ENCODE measurements at regions not wholly inside any gene's neighbourhood (a gene's known extent, or its start where the extent isn't known, plus 50 kb on each side); places are given as distances from the start of the nearest gene placed in this dataset.

- no peak for DNase-seq (ENCODE audit: low spot score)
Measured at GRCh38 chr6:81694855-81695254, 57.6 kb downstream of the TENT5A start.

GRCh38 chr6:81694207-81694606, 58.3 kb downstream of the TENT5A start:
- no peak for DNase-seq (ENCODE audit: low spot score)

- DNase-seq (ENCODE audit: low spot score): no peak
Measured at GRCh38 chr6:81693266-81693665, 59.2 kb downstream of the TENT5A start.

- no peak for DNase-seq (ENCODE audit: low spot score)
Measured at GRCh38 chr6:81690073-81690472, 62.4 kb downstream of the TENT5A start.

- DNase-seq (ENCODE audit: low spot score): no peak
Measured at GRCh38 chr6:81689580-81689979, 62.9 kb downstream of the TENT5A start.

- no peak for DNase-seq (ENCODE audit: low spot score)
Measured at GRCh38 chr6:81683912-81684311, 68.6 kb downstream of the TENT5A start.

GRCh38 chr6:81682858-81683620, 69.4 kb downstream of the TENT5A start:
- no peak for DNase-seq (ENCODE audit: low spot score)

GRCh38 chr6:81682235-81682795, 70.2 kb downstream of the TENT5A start:
- no peak for DNase-seq (ENCODE audit: low spot score)

- DNase-seq (ENCODE audit: low spot score): no peak
Measured at GRCh38 chr6:81669445-81669844, 83.0 kb downstream of the TENT5A start.

GRCh38 chr6:81668615-81669047, 83.8 kb downstream of the TENT5A start:
- peak; percentile 28 for DNase-seq (ENCODE audit: low spot score)

- DNase-seq (ENCODE audit: low spot score): no peak
Measured at GRCh38 chr6:81666481-81666880, 86.0 kb downstream of the TENT5A start.

- no peak for DNase-seq (ENCODE audit: low spot score)
Measured at GRCh38 chr6:81656231-81656630, 96.2 kb downstream of the TENT5A start.

GRCh38 chr6:81655696-81656095, 96.8 kb downstream of the TENT5A start:
- no peak for DNase-seq (ENCODE audit: low spot score)

GRCh38 chr6:81648502-81648901, 104.0 kb downstream of the TENT5A start:
- DNase-seq (ENCODE audit: low spot score): no peak

GRCh38 chr6:81643156-81643555, 109.3 kb downstream of the TENT5A start:
- no peak for DNase-seq (ENCODE audit: low spot score)

- DNase-seq (ENCODE audit: low spot score): no peak
Measured at GRCh38 chr6:81640891-81641290, 111.6 kb downstream of the TENT5A start.

- DNase-seq (ENCODE audit: low spot score): no peak
Measured at GRCh38 chr6:81640126-81640525, 112.4 kb downstream of the TENT5A start.

- no peak for DNase-seq (ENCODE audit: low spot score)
Measured at GRCh38 chr6:81638366-81638765, 114.1 kb downstream of the TENT5A start.

- DNase-seq (ENCODE audit: low spot score): no peak
Measured at GRCh38 chr6:81636930-81637568, 115.4 kb downstream of the TENT5A start.

- no peak for DNase-seq (ENCODE audit: low spot score)
Measured at GRCh38 chr6:81634155-81634880, 118.2 kb downstream of the TENT5A start.

GRCh38 chr6:81633391-81633790, 119.1 kb downstream of the TENT5A start:
- DNase-seq (ENCODE audit: low spot score): no peak

GRCh38 chr6:81630719-81631118, 121.8 kb downstream of the TENT5A start:
- DNase-seq (ENCODE audit: low spot score): no peak

Data from HT-29 (cell line).